Astrocyte (in vitro differentiated cells and primary cell): ENCODE measurements at regions not wholly inside any gene's neighbourhood (a gene's known extent, or its start where the extent isn't known, plus 50 kb on each side); places are given as distances from the start of the nearest gene placed in this dataset.

Experiments used
- EZH2 ChIP-seq: IDR thresholded peaks from 2 replicates; pipeline ENCODE4 v1.6.1; 2012; ENCODE audit warnings: mild to moderate bottlenecking, low read length, inconsistent platforms; ENCODE audit not compliant: insufficient read depth
- TF ChIP-seq, protein P1 (sequence below): IDR thresholded peaks from 2 replicates; pipeline ENCODE4 v1.5.1; 2011; ENCODE audit warnings: low read depth, mild to moderate bottlenecking, inconsistent platforms, low read length, moderate library complexity; ENCODE audit not compliant: insufficient read depth

DNA sequence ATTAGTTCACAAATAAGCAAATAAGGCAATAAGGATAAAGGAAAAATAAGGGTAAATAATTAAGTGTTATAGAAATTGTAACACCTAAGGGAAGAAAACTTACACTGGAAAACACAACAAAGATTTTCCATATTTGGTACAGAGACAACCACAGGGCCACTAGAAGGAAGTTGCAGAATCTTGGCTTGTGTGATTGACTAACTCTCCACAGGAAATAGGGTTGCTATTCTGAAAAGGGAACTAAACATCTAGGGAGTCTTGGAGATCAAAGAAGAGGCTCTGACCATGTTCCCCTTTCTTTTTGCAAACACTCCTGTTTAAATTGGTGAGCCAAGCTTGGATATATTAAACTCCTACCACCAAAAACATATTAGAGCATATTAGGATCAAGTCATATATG, 59.1 kb downstream of the APCS start:
- TF ChIP-seq, protein P1, sequence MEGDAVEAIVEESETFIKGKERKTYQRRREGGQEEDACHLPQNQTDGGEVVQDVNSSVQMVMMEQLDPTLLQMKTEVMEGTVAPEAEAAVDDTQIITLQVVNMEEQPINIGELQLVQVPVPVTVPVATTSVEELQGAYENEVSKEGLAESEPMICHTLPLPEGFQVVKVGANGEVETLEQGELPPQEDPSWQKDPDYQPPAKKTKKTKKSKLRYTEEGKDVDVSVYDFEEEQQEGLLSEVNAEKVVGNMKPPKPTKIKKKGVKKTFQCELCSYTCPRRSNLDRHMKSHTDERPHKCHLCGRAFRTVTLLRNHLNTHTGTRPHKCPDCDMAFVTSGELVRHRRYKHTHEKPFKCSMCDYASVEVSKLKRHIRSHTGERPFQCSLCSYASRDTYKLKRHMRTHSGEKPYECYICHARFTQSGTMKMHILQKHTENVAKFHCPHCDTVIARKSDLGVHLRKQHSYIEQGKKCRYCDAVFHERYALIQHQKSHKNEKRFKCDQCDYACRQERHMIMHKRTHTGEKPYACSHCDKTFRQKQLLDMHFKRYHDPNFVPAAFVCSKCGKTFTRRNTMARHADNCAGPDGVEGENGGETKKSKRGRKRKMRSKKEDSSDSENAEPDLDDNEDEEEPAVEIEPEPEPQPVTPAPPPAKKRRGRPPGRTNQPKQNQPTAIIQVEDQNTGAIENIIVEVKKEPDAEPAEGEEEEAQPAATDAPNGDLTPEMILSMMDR = no peak
- no peak for TF ChIP-seq EZH2
